Neuronal stem cell (in vitro differentiated cells): ENCODE measurements at regions not wholly inside any gene's neighbourhood (a gene's known extent, or its start where the extent isn't known, plus 50 kb on each side); places are given as distances from the start of the nearest gene placed in this dataset.

Experiments used
- DNase-seq: peaks from one replicate; pipeline ENCODE4 v3.0.0-alpha.2; 2013; ENCODE audit warnings: low spot score
- H2AFZ ChIP-seq: one replicate; pipeline ENCODE4 v1.6.1; 2013; ENCODE audit warnings: mild to moderate bottlenecking, low read length, inconsistent platforms
- H2AK5ac ChIP-seq: 2 replicates; pipeline ENCODE4 v1.6.1; 2013; ENCODE audit warnings: low read depth, mild to moderate bottlenecking, inconsistent platforms, low read length, moderate library complexity, mixed read lengths
- H2BK120ac ChIP-seq: 2 replicates; pipeline ENCODE4 v1.6.1; 2013; ENCODE audit warnings: low read depth, mild to moderate bottlenecking, inconsistent platforms, low read length, moderate library complexity, mixed read lengths
- H2BK12ac ChIP-seq: one replicate; pipeline ENCODE4 v1.6.1; 2013; ENCODE audit warnings: low read length, inconsistent platforms
- H2BK15ac ChIP-seq: 2 replicates; pipeline ENCODE4 v1.6.1; 2013; ENCODE audit warnings: mild to moderate bottlenecking, low read length, inconsistent platforms, mixed read lengths
- H2BK5ac ChIP-seq: one replicate; pipeline ENCODE4 v1.6.1; 2013; ENCODE audit warnings: inconsistent platforms, mild to moderate bottlenecking, low read length, moderate library complexity
- H3K14ac ChIP-seq: one replicate; pipeline ENCODE4 v1.6.1; 2013; ENCODE audit warnings: low read length, inconsistent platforms
- H3K18ac ChIP-seq: 2 replicates; pipeline ENCODE4 v1.6.1; 2013; ENCODE audit warnings: low read length, inconsistent platforms
- H3K23ac ChIP-seq: 2 replicates; pipeline ENCODE4 v1.6.1; 2013; ENCODE audit warnings: low read depth, mild to moderate bottlenecking, mixed read lengths, low read length, inconsistent platforms; ENCODE audit not compliant: poor library complexity
- H3K27ac ChIP-seq: replicated peaks from 3 replicates; pipeline ENCODE4 v1.5.1; 2013; ENCODE audit warnings: low read length, inconsistent platforms
- H3K27me3 ChIP-seq, 3 experiments: 2 replicates each; pipeline ENCODE4 v1.6.1; 2013; ENCODE audit warnings: low read length in 3 of 3, mild to moderate bottlenecking in 2 of 3, inconsistent platforms in 1 of 3, low read depth in 1 of 3, mixed read lengths in 1 of 3, moderate library complexity in 1 of 3; ENCODE audit not compliant: control insufficient read depth in 3 of 3, insufficient read depth in 3 of 3
- H3K36me3 ChIP-seq, 2 donors: replicated peaks in 1 of 2; 2 replicates each; pipeline ENCODE4 v1.6.1; 2013; ENCODE audit warnings: low read length in 2 of 2; ENCODE audit not compliant: control insufficient read depth in 2 of 2, insufficient read depth in 2 of 2
- H3K4ac ChIP-seq: 2 replicates; pipeline ENCODE4 v1.6.1; 2013; ENCODE audit warnings: inconsistent platforms, mild to moderate bottlenecking, low read length, moderate library complexity
- H3K4me1 ChIP-seq, 2 donors: 1 replicate in 1 of 2; 2 replicates in 1 of 2; pipeline ENCODE4 v1.6.1; 2013; ENCODE audit warnings: low read length in 2 of 2, low read depth in 1 of 2; ENCODE audit not compliant: control insufficient read depth in 2 of 2, insufficient read depth in 1 of 2
- H3K4me2 ChIP-seq: one replicate; pipeline ENCODE4 v1.6.1; 2013; ENCODE audit warnings: mild to moderate bottlenecking, low read length, inconsistent platforms; ENCODE audit not compliant: insufficient read depth, poor library complexity, severe bottlenecking
- H3K4me3 ChIP-seq, 2 donors: 2 replicates each; pipeline ENCODE4 v1.5.1; 2013; ENCODE audit warnings: low read length in 2 of 2, mild to moderate bottlenecking in 2 of 2, inconsistent platforms in 1 of 2, moderate library complexity in 1 of 2
- H3K79me1 ChIP-seq: one replicate; pipeline ENCODE4 v1.6.1; 2013; ENCODE audit warnings: low read depth, mild to moderate bottlenecking, inconsistent platforms, low read length, moderate library complexity
- H3K9ac ChIP-seq: one replicate; pipeline ENCODE4 v1.6.1; 2013; ENCODE audit warnings: mild to moderate bottlenecking, low read depth, low read length, inconsistent platforms; ENCODE audit not compliant: poor library complexity
- H3K9me3 ChIP-seq, 2 donors: replicated peaks in 1 of 2; 2 replicates each; pipeline versions ENCODE3 to v1.6.1; 2013; ENCODE audit warnings: low read length in 2 of 2, mild to moderate bottlenecking in 2 of 2, inconsistent platforms in 1 of 2, low read depth in 1 of 2, mixed read lengths in 1 of 2, moderate library complexity in 1 of 2; ENCODE audit not compliant: control insufficient read depth in 2 of 2, insufficient read depth in 1 of 2
- H4K8ac ChIP-seq: one replicate; pipeline ENCODE4 v1.6.1; 2013; ENCODE audit warnings: low read depth, mild to moderate bottlenecking, inconsistent platforms, low read length, moderate library complexity
- H4K91ac ChIP-seq: one replicate; pipeline ENCODE4 v1.6.1; 2013; ENCODE audit warnings: low read length, low read depth, mild to moderate bottlenecking, inconsistent platforms; ENCODE audit not compliant: poor library complexity
- WGBS, 2 donors: extraction: QIAGEN DNeasy Blood & Tissue Kit; methylation state at CpG; one replicate each; pipeline ENCODE4 v1.1.7; 2013; ENCODE audit warnings: missing lambda C conversion rate in 2 of 2, mixed read lengths in 1 of 2; ENCODE audit not compliant: insufficient read length in 2 of 2, insufficient replicate concordance in 1 of 2; ENCODE audit errors: extremely low coverage in 2 of 2; 5-methylcytosine and 5-hydroxymethylcytosine counted together

- Histone ChIP-seq H3K4me2 (no peak overlapping the region), H3K36me3 (no peaks in the 10 kb centered on the region), H3K27me3 (no peaks in the 10 kb centered on the region), H3K9ac (no peak overlapping the region), H3K4me1 (no peaks in the 10 kb centered on the region), H3K18ac (no peak overlapping the region), H3K23ac (no peak overlapping the region), H3K14ac (no peak overlapping the region), H2BK12ac (no peak overlapping the region), H2AK5ac (no peak overlapping the region), H3K79me1 (no peaks in the 10 kb centered on the region), H2BK15ac (no peak overlapping the region), H3K27ac (no peak overlapping the region), H2AFZ (no peak overlapping the region), H3K4me3 (no peak overlapping the region), H2BK120ac (no peak overlapping the region), H4K91ac (no peak overlapping the region), H3K9me3 (no peaks in the 10 kb centered on the region), H4K8ac (no peak overlapping the region), H2BK5ac (no peak overlapping the region), H3K4ac (no peak overlapping the region)
- no peak for DNase-seq
- WGBS, 2 donors, result no CpG with 5 or more reads among the region's 2 CpGs
Measured at GRCh38 chr3:157667493-157667892, 164.3 kb upstream of the VEPH1 start.

GRCh38 chr3:157662171-157662570 lies 159.0 kb upstream of the VEPH1 start:
- no peaks in the 10 kb centered on the region for H3K4me1 ChIP-seq

GRCh38 chr3:157660847-157661246 lies 157.6 kb upstream of the VEPH1 start:
- no peak overlapping the region for H2AFZ ChIP-seq
- no peaks in the 10 kb centered on the region for H3K9me3 ChIP-seq
- no peak overlapping the region for H2BK12ac ChIP-seq
- H3K4me3 ChIP-seq, result no peak overlapping the region
- no peaks in the 10 kb centered on the region for H3K79me1 ChIP-seq
- no peak overlapping the region for H3K9ac ChIP-seq
- no peak overlapping the region for H3K23ac ChIP-seq
- no peak overlapping the region for H3K4me2 ChIP-seq
- no peaks in the 10 kb centered on the region for H3K4me1 ChIP-seq
- H3K4ac ChIP-seq, result no peak overlapping the region
- no peak overlapping the region for H4K8ac ChIP-seq
- no peak overlapping the region for H2AK5ac ChIP-seq
- H2BK15ac ChIP-seq, result no peak overlapping the region
- no peaks in the 10 kb centered on the region for H3K36me3 ChIP-seq
- no peak overlapping the region for H2BK120ac ChIP-seq
- H3K27me3 ChIP-seq, result no peaks in the 10 kb centered on the region
- H3K18ac ChIP-seq, result no peak overlapping the region
- no peak for DNase-seq
- H4K91ac ChIP-seq, result no peak overlapping the region
- H2BK5ac ChIP-seq, result no peak overlapping the region
- no peak overlapping the region for H3K27ac ChIP-seq
- H3K14ac ChIP-seq, result no peak overlapping the region

More at GRCh38 chr3:157662171-157662570, 159.0 kb upstream of the VEPH1 start:
- H4K91ac ChIP-seq, result no peak overlapping the region
- H3K23ac ChIP-seq, result no peak overlapping the region
- H3K79me1 ChIP-seq, result no peaks in the 10 kb centered on the region
- no peak overlapping the region for H3K4me3 ChIP-seq
- H2BK12ac ChIP-seq, result no peak overlapping the region
- no peaks in the 10 kb centered on the region for H3K27me3 ChIP-seq
- H3K9me3 ChIP-seq, result no peaks in the 10 kb centered on the region
- H3K18ac ChIP-seq, result no peak overlapping the region
- H2BK120ac ChIP-seq, result no peak overlapping the region
- H3K14ac ChIP-seq, result no peak overlapping the region
- H2AK5ac ChIP-seq, result no peak overlapping the region
- no peak overlapping the region for H3K4me2 ChIP-seq
- no peak overlapping the region for H4K8ac ChIP-seq
- H3K4ac ChIP-seq, result no peak overlapping the region
- no peak for DNase-seq
- H2BK5ac ChIP-seq, result no peak overlapping the region
- no peaks in the 10 kb centered on the region for H3K36me3 ChIP-seq
- no peak overlapping the region for H3K27ac ChIP-seq
- H2BK15ac ChIP-seq, result no peak overlapping the region
- H2AFZ ChIP-seq, result no peak overlapping the region
- H3K9ac ChIP-seq, result no peak overlapping the region

GRCh38 chr3:157652366-157652765 lies 149.2 kb upstream of the VEPH1 start:
- Histone ChIP-seq H3K36me3 (no peaks in the 10 kb centered on the region), H3K27me3 (no peaks in the 10 kb centered on the region), H3K9ac (no peak overlapping the region), H3K23ac (no peak overlapping the region), H3K4me1 (no peaks in the 10 kb centered on the region), H3K9me3 (no peaks in the 10 kb centered on the region), H2AK5ac (no peak overlapping the region), H4K91ac (no peak overlapping the region), H3K18ac (no peak overlapping the region), H2BK15ac (no peak overlapping the region), H3K79me1 (no peaks in the 10 kb centered on the region), H3K4me3 (no peak overlapping the region), H3K14ac (no peak overlapping the region), H3K4ac (no peak overlapping the region), H2BK12ac (no peak overlapping the region), H2BK120ac (no peak overlapping the region), H2BK5ac (no peak overlapping the region), H3K27ac (no peak overlapping the region), H2AFZ (no peak overlapping the region), H4K8ac (no peak overlapping the region), H3K4me2 (no peak overlapping the region)
- no peak for DNase-seq
- WGBS, 2 donors, result no CpG with 5 or more reads among the region's 2 CpGs
